Colon (tissue), 2 donors: ENCODE measurements at regions not wholly inside any gene's neighbourhood (a gene's known extent, or its start where the extent isn't known, plus 50 kb on each side); places are given as distances from the start of the nearest gene placed in this dataset.
"Not testable (repeated sequence)": the region's sequence is repeated elsewhere in the genome, so short reads cannot be mapped to it uniquely, and the experiment has no call there.

Experiments
- FAIRE-seq: peaks from 2 replicates; lab custom pipeline; 2012; peaks lifted over from hg19 to GRCh38; lab: Jason Lieb, UNC
- donor health status: control.
- donor health status: control.

- no peak for FAIRE-seq
Measured at GRCh38 chr4:57875829-57876392, 765.7 kb upstream of the IGFBP7 start.

DNA sequence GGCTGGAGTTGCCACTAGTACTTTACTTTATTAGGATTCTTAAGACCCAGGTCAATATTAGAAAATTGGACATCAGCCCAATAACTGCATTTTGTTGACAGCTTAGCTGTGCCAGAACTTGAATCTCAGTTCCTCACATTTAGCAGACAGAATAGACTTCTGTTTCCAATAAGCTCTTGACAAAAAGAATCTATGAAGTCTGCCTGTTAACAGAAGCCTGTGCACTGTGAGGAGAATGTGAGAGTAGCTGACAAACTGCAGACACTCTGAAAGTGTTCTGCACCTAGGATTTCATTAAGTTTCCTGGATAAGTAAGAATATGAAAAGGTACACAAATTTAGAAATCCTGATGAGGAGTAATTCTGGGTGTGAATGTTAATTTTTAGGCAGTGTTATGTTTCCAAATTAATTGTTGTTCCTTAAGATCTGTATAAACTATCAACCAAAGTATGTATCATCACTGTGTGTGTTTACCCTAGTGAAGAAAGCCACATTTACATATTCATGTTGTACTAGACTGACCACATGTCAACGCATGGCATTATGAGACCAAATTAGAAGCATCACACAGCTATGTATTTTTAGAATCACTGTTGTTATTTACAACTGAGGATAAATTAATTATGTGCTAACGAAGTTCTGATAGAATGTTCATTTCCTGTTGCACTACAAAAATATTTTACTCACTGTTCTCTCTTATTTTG, 756.4 kb upstream of the IGFBP7 start:
- FAIRE-seq = no peak

DNA sequence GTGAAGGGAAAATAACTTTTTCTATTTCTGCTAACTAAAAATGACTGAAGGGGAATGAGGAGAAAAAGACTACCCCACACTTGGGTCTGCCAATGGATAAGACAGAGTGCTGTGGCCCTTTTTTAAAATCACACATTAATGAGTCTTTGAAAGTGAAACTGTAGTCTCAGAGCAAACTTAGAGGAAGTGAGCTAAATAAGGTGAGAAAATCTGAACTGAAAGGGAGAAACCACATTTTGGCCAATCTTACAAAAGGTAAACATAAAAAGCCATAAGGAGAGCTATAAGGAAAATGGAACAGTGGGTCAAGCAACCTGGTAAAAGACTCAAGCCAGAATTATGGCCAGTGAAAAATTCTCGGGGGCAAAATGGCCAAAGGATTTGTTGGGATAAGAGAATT, 755.1 kb upstream of the IGFBP7 start:
- no peak for FAIRE-seq

DNA sequence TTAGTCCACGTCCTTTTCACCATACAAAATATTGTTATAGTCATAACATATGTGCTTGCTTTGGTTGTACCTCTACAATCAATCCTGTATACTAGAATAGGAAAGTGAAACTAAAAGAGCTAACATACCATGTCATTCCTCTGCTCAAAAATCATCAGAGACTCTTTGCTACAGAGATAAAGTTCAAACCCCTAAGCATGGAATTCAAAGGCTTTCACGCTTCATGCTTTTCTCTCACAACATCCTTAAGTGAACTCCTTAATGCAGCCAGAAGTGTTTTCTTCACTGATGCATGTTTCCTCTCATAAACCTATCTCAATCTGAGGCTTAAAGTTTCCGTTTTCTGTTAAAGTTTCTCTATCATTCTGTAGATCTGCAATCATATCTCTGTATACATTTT, 744.6 kb upstream of the IGFBP7 start:
- FAIRE-seq = no peak

GRCh38 chr4:57850141-57850540, 740.0 kb upstream of the IGFBP7 start:
- no peak for FAIRE-seq

GRCh38 chr4:57832083-57832482, 721.9 kb upstream of the IGFBP7 start:
- no peak for FAIRE-seq

- FAIRE-seq = no peak
Measured at GRCh38 chr4:57789666-57790065, 679.5 kb upstream of the IGFBP7 start.

DNA sequence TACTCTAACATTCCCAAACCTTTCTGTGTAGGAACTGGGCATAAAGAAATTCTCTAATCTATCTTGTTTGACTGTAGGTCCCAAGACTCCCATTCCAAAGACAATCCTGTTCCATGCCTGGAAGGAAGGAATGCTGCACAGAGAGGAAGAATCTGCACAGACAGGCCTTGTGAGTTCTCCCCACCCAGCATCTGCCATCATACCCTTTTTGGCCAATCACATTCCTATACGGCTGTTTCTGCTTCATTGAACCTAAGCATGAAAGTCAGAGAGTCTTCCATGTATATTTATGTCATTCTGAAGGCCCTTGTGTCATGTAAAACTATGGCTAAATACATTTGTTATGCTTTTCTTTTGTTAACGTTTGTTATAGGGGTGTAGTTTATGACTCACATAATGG, 667.7 kb upstream of the IGFBP7 start:
- no peak for FAIRE-seq

DNA sequence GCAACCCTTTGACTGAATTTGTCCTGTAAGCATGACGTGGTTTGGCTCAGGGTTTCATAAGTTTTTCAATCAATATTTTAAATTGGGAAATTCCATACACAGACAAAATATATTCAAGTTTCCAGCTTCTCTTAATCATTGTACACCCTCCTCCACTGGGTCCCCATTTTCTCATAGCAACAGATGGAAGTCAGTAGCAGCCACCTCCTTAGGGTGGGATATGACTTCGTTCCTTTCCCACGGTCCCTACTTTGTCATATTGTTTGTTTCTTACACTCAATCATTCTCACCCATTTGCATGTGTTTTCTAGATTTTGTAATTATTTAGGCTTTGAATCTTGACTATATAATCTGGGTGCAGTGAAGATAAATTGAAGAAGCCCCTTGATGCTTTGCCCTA, 664.5 kb upstream of the IGFBP7 start:
- FAIRE-seq = no peak

DNA sequence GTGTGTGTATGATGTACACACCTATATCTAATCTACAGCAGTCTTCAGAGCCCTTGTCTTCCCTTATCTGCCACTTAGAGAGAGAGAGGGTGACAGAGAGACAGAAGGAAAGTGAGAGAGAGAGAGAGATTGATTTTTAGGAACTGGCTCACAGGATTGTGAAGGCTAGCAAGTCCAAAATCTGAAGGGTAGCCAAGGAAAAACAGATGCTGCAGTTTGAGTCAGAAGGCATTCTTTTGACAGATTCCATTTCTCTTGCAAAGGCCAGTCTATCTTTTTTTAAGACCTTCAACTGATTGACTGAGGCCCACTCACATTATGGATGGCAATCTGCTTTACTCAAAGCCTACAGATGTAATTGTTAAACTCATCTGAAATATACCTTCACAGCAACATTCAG, 664.0 kb upstream of the IGFBP7 start:
- FAIRE-seq = no peak

DNA sequence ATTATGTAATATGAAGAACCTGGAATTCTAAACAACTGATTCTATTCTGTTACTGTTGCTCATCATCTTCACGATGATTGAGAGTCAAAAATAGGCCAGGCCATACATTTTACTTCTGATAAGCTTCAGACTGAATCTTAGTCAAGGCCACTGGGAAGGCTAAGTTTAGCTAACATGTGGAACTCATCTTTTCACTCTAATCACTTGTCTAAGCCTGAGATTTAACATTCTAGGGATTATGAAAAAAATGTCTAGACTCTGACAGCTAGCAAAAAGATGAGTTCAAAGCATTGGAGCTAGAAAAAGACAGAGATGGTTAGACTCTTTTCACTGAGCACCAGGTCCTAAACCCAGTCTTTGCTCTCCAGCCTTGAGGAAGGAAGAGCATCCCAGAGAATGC, 656.2 kb upstream of the IGFBP7 start:
- FAIRE-seq = no peak

GRCh38 chr4:57764856-57765255, 654.7 kb upstream of the IGFBP7 start:
- no peak for FAIRE-seq

- FAIRE-seq = no peak
Measured at GRCh38 chr4:57763070-57763469, 652.9 kb upstream of the IGFBP7 start.

- FAIRE-seq = no peak
Measured at GRCh38 chr4:57740625-57741190, 630.5 kb upstream of the IGFBP7 start.

DNA sequence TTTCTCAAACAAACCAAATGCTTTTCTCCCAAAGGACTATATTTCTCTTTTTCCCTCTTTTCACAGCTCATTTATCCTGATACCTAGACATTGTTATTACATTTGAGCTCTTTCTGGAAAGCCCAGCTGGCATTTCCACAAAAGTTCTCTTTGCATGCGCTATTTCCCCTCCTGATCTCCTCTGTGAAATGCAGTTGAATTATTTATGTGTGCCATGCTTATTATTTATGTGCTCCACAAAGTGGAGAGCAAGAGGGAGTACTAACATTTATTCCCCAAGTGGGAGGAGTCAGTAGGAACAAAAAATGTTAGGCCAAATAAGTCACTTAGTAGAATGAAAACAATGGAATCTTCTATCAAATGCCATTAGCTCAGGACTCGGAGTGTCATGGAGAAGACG, 626.6 kb upstream of the IGFBP7 start:
- FAIRE-seq = no peak

GRCh38 chr4:57734104-57734670, 624.0 kb upstream of the IGFBP7 start:
- FAIRE-seq = no peak

GRCh38 chr4:57729775-57730570, 619.8 kb upstream of the IGFBP7 start:
- not testable (repeated sequence) for FAIRE-seq

DNA sequence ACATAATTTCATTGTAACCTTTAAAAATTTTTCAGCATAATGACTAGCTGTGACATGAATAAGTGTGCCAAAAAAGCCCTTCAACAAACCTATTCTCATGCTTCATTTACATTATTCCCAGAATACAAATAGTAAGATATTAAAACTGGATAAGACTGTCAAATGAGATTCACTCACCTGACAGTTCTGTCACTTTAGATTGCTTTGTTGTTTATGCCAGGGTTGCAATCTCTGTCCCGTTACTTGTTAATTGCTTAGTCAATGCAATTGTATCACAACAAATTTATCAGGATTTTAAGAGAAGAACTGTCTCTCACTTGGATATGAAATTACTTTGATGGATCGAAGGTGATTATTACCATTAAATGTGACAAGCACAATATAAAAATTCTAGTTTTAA, 616.0 kb upstream of the IGFBP7 start:
- no peak for FAIRE-seq

GRCh38 chr4:57719456-57719855, 609.3 kb upstream of the IGFBP7 start:
- FAIRE-seq = no peak

DNA sequence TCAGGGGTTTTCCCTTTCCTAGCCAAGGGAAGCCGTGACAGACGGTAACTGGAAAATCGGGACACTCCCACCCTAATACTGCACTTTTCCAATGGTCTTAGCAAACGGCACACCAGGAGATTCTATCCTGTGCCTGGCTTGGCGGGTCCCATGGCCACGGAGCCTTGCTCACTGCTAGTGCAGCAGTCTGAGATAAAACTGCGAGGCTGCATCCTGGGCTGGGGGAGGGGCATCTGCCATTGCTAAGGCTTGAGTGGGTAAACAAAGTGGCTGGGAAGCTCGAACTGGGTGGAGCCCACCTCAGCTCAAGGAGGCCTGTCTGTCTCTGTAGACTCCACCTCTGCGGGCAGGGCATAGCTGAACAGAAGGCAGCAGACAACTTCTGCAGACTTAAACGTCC, 604.1 kb upstream of the IGFBP7 start:
- FAIRE-seq = not testable (repeated sequence)

- FAIRE-seq = no peak
Measured at GRCh38 chr4:57710053-57710452, 599.9 kb upstream of the IGFBP7 start.

GRCh38 chr4:57691370-57691769, 581.2 kb upstream of the IGFBP7 start:
- FAIRE-seq = no peak

DNA sequence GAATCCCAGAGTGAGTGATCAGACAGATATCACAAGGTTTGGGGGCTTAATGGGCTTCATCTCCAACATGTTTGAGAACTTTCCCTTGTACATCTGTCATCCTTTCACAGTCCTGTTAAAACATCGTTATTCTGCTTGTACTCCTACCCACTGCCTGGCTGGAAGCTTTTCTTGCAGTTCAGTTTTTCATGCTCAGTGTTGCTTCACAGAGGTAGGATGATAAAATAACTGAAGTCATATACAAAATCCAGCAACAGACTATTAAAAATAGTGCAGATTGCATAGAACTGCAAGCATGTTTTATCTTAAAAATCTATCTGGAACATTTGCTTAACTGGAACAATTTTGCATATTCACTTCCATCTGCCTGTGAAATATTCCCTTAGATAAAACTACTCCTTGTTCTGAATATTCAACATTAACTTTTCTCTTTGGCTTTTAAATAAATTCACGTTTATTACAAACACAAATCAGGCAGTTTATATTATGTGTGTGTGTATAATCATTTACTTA, 579.6 kb upstream of the IGFBP7 start:
- no peak for FAIRE-seq
